ENCODE measurements at regions not wholly inside any gene's neighbourhood (a gene's known extent, or its start where the extent isn't known, plus 50 kb on each side); places are given as distances from the start of the nearest gene placed in this dataset.

GRCh38 chr16:82425661-82426060, 201.1 kb upstream of the CDH13 start:
- no peak for ATAC-seq
- no peak for TF ChIP-seq CREB5 (CRISPR knock-in tag; IDR thresholded peaks at IDR 0.05; ENCODE audit: low read depth)
- no peak for TF ChIP-seq ZFP30 (CRISPR knock-in tag; IDR thresholded peaks at IDR 0.05)
- TF ChIP-seq SNAI2 (CRISPR knock-in tag; IDR thresholded peaks at IDR 0.05): no peak
- no peak for TF ChIP-seq BACH2 (CRISPR knock-in tag; IDR thresholded peaks at IDR 0.05; ENCODE audit: borderline replicate concordance)
- no peak for TF ChIP-seq ISL1 (CRISPR knock-in tag; IDR thresholded peaks at IDR 0.05)
- TF ChIP-seq CSDC2 (CRISPR knock-in tag; IDR thresholded peaks at IDR 0.05): no peak
- no peak for TF ChIP-seq ZNF70 (CRISPR knock-in tag; IDR thresholded peaks at IDR 0.05)

- ATAC-seq: no peak
- TF ChIP-seq ISL1 (CRISPR knock-in tag; IDR thresholded peaks at IDR 0.05) (no peak), ZC3H10 (CRISPR knock-in tag; IDR thresholded peaks at IDR 0.05) (no peak), ZFP30 (CRISPR knock-in tag; IDR thresholded peaks at IDR 0.05) (no peak), ZNF70 (CRISPR knock-in tag; IDR thresholded peaks at IDR 0.05) (no peak)
These were observed 204.9 kb upstream of the CDH13 start for GRCh38 chr16:82421851-82422250.

- no peak for ATAC-seq
- TF ChIP-seq PPARA (CRISPR knock-in tag; IDR thresholded peaks at IDR 0.05; ENCODE audit: borderline replicate concordance) (no peak), CSDC2 (CRISPR knock-in tag; IDR thresholded peaks at IDR 0.05) (no peak), ZNF565 (CRISPR knock-in tag; conservative IDR thresholded peaks at IDR 0.05; ENCODE audit: low read depth) (no peak), RARB (CRISPR knock-in tag; IDR thresholded peaks at IDR 0.05) (no peak), CSRNP3 (CRISPR knock-in tag; IDR thresholded peaks at IDR 0.05) (no peak), ZNF8 (CRISPR knock-in tag; IDR thresholded peaks at IDR 0.05) (no peak), ARNTL (CRISPR knock-in tag; IDR thresholded peaks at IDR 0.05; ENCODE audit: borderline replicate concordance, low read depth) (no peak), ZC3H10 (CRISPR knock-in tag; IDR thresholded peaks at IDR 0.05) (no peak), SNAI2 (CRISPR knock-in tag; IDR thresholded peaks at IDR 0.05) (no peak), BACH2 (CRISPR knock-in tag; IDR thresholded peaks at IDR 0.05; ENCODE audit: borderline replicate concordance) (no peak), GLIS3 (CRISPR knock-in tag; IDR thresholded peaks at IDR 0.05) (no peak), ESRRG (CRISPR knock-in tag; IDR thresholded peaks at IDR 0.05) (no peak), TSHZ2 (CRISPR knock-in tag; IDR thresholded peaks at IDR 0.05) (no peak), OSR1 (CRISPR knock-in tag; IDR thresholded peaks at IDR 0.05) (no peak)
These were observed 207.4 kb upstream of the CDH13 start for GRCh38 chr16:82419332-82419731.

- TF ChIP-seq TOX (CRISPR knock-in tag; IDR thresholded peaks at IDR 0.05; ENCODE audit: borderline replicate concordance): no peak
- no peak for ATAC-seq
These were observed 212.3 kb upstream of the CDH13 start for GRCh38 chr16:82414476-82414875.

GRCh38 chr16:82412770-82413169, 214.0 kb upstream of the CDH13 start:
- ATAC-seq: no peak
- no peak for TF ChIP-seq ESRRG (CRISPR knock-in tag; IDR thresholded peaks at IDR 0.05)
- no peak for TF ChIP-seq ZFP30 (CRISPR knock-in tag; IDR thresholded peaks at IDR 0.05)
- TF ChIP-seq BACH2 (CRISPR knock-in tag; IDR thresholded peaks at IDR 0.05; ENCODE audit: borderline replicate concordance): no peak
- TF ChIP-seq ZNF70 (CRISPR knock-in tag; IDR thresholded peaks at IDR 0.05): no peak
- no peak for TF ChIP-seq CSRNP3 (CRISPR knock-in tag; IDR thresholded peaks at IDR 0.05)
- TF ChIP-seq ZNF8 (CRISPR knock-in tag; IDR thresholded peaks at IDR 0.05): no peak
- TF ChIP-seq ZFP3 (CRISPR knock-in tag; IDR thresholded peaks at IDR 0.05): no peak

All from SK-N-SH treated with all-trans-retinoic acid at 6 μM for 48 hours (cell line).